HG02852 (cell line): ENCODE measurements at regions not wholly inside any gene's neighbourhood (a gene's known extent, or its start where the extent isn't known, plus 50 kb on each side); places are given as distances from the start of the nearest gene placed in this dataset.
A peak's percentile ranks its signal among the peaks of the same experiment; 100 is the strongest.
"Not testable (repeated sequence)": the region's sequence is repeated elsewhere in the genome, so short reads cannot be mapped to it uniquely, and the experiment has no call there.

Experiments used
- ATAC-seq: cut with Tn5 transposase; IDR thresholded peaks from one replicate; pipeline ENCODE4 v1.9.1; 2021; ENCODE audit warnings: mild to moderate bottlenecking, moderate library complexity; ENCODE audit not compliant: unreplicated experiment

- ATAC-seq = no peak
Measured at GRCh38 chr6:140001821-140002341, 627.4 kb upstream of the CITED2 start.

- no peak for ATAC-seq
Measured at GRCh38 chr6:140001005-140001404, 626.6 kb upstream of the CITED2 start.

- ATAC-seq = not testable (repeated sequence)
Measured at GRCh38 chr6:139999661-140000060, 625.2 kb upstream of the CITED2 start.

GRCh38 chr6:139998478-139998877, 624.0 kb upstream of the CITED2 start:
- ATAC-seq = not testable (repeated sequence)

GRCh38 chr6:139996253-139996834, 621.9 kb upstream of the CITED2 start:
- ATAC-seq = peak; percentile 82

- no peak for ATAC-seq
Measured at GRCh38 chr6:139994998-139995397, 620.5 kb upstream of the CITED2 start.

- no peak for ATAC-seq
Measured at GRCh38 chr6:139990856-139991465, 616.5 kb upstream of the CITED2 start.

GRCh38 chr6:139990026-139990686, 615.7 kb upstream of the CITED2 start:
- ATAC-seq = no peak

- ATAC-seq = no peak
Measured at GRCh38 chr6:139988685-139989084, 614.2 kb upstream of the CITED2 start.

- no peak for ATAC-seq
Measured at GRCh38 chr6:139987091-139987490, 612.6 kb upstream of the CITED2 start.

- no peak for ATAC-seq
Measured at GRCh38 chr6:139985236-139985815, 610.9 kb upstream of the CITED2 start.

- ATAC-seq = no peak
Measured at GRCh38 chr6:139984317-139984716, 609.9 kb upstream of the CITED2 start.

- ATAC-seq = no peak
Measured at GRCh38 chr6:139983555-139984276, 609.3 kb upstream of the CITED2 start.

GRCh38 chr6:139982652-139983295, 608.3 kb upstream of the CITED2 start:
- ATAC-seq = no peak

GRCh38 chr6:139982195-139982594, 607.7 kb upstream of the CITED2 start:
- ATAC-seq = no peak

GRCh38 chr6:139981768-139982181, 607.3 kb upstream of the CITED2 start:
- no peak for ATAC-seq

- ATAC-seq = no peak
Measured at GRCh38 chr6:139981066-139981624, 606.7 kb upstream of the CITED2 start.

- not testable (repeated sequence) for ATAC-seq
Measured at GRCh38 chr6:139980631-139981030, 606.2 kb upstream of the CITED2 start.

GRCh38 chr6:139979021-139979725, 604.7 kb upstream of the CITED2 start:
- ATAC-seq = no peak

- no peak for ATAC-seq
Measured at GRCh38 chr6:139977887-139978332, 603.5 kb upstream of the CITED2 start.
